ENCODE measurements at regions not wholly inside any gene's neighbourhood (a gene's known extent, or its start where the extent isn't known, plus 50 kb on each side); places are given as distances from the start of the nearest gene placed in this dataset.

DNA sequence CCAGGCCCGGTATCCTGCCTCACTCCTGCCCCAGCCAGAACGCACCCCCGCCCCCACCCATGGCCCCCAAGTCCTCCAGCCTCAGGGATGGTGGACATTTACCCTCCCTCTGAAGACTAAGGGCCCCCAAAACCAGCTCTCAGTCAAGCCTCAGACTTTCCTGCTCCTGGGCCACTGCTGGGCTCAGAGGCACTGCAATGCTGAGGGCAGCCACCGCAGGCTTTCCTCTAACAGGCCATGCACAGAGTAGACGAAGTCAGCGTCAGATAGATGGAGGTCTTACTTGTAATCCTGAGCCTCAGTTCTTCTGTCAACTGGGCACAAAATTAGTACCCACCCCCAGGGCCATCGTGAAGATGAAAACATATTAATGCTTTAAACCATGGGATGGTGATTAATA lies 92.6 kb downstream of the TTC32 start:
- Histone ChIP-seq H3K4me3 (ENCODE audit: low read length) (no peak overlapping the region), H3K79me2 (ENCODE audit: low read length) (no peaks in the 10 kb centered on the region), H3K36me3 (replicated peaks; ENCODE audit: insufficient read depth, low read length) (no peaks in the 10 kb centered on the region), H3K9me2 (replicated peaks; ENCODE audit: insufficient read depth, low read length) (no peaks in the 10 kb centered on the region), H3K27ac (ENCODE audit: low read length) (no peak overlapping the region), H3K9ac (ENCODE audit: low read length) (no peak overlapping the region), H3K9me3 (replicated peaks; ENCODE audit: insufficient read depth, low read length) (no peaks in the 10 kb centered on the region), H4K20me1 (ENCODE audit: insufficient read depth, low read length) (no peaks in the 10 kb centered on the region), H2AFZ (ENCODE audit: low read length) (no peak overlapping the region), H3K4me1 (ENCODE audit: low read length) (no peaks in the 10 kb centered on the region), H3K27me3 (replicated peaks; ENCODE audit: insufficient read depth, low read length) (no peaks in the 10 kb centered on the region), H3K4me2 (ENCODE audit: low read depth, low read length) (no peak overlapping the region), H3F3A (ENCODE audit: insufficient read depth, low read length) (no peaks in the 10 kb centered on the region)
- DNase-seq = no peak
- TF ChIP-seq EZH2 (optimal IDR thresholded peaks at IDR 0.05; ENCODE audit: low read depth, low read length) (no peak), EZH2phosphoT487 (IDR thresholded peaks at IDR 0.05; ENCODE audit: low read length) (no peak)
- TF ChIP-seq, protein P1, sequence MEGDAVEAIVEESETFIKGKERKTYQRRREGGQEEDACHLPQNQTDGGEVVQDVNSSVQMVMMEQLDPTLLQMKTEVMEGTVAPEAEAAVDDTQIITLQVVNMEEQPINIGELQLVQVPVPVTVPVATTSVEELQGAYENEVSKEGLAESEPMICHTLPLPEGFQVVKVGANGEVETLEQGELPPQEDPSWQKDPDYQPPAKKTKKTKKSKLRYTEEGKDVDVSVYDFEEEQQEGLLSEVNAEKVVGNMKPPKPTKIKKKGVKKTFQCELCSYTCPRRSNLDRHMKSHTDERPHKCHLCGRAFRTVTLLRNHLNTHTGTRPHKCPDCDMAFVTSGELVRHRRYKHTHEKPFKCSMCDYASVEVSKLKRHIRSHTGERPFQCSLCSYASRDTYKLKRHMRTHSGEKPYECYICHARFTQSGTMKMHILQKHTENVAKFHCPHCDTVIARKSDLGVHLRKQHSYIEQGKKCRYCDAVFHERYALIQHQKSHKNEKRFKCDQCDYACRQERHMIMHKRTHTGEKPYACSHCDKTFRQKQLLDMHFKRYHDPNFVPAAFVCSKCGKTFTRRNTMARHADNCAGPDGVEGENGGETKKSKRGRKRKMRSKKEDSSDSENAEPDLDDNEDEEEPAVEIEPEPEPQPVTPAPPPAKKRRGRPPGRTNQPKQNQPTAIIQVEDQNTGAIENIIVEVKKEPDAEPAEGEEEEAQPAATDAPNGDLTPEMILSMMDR (IDR thresholded peaks at IDR 0.05; ENCODE audit: low read length) = no peak

DNA sequence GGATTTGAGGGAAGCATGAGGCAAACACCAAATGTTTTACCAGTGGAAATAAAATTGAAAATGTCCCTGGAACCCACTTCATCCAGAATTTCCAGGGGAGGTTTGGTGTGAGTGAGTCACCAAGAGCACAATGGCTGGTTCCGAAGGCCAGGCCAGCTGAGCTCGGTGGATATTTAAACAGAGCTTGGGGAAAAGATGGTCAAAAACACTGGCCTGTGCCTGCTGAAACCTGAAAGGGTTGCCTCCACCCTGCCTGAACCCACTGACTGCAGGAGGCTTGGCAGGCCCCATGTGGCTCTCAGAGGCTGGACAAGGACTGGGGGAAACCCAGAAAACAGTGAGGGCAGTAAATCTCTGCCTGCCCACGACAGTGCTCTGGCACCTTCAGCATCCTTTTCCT lies 93.9 kb downstream of the TTC32 start:
- Histone ChIP-seq H3K9ac (ENCODE audit: low read length) (no peak overlapping the region), H3F3A (ENCODE audit: insufficient read depth, low read length) (no peaks in the 10 kb centered on the region), H3K4me2 (ENCODE audit: low read depth, low read length) (no peak overlapping the region), H3K4me3 (ENCODE audit: low read length) (no peak overlapping the region), H3K36me3 (replicated peaks; ENCODE audit: insufficient read depth, low read length) (no peaks in the 10 kb centered on the region), H4K20me1 (ENCODE audit: insufficient read depth, low read length) (no peaks in the 10 kb centered on the region), H3K27me3 (replicated peaks; ENCODE audit: insufficient read depth, low read length) (no peaks in the 10 kb centered on the region), H3K4me1 (ENCODE audit: low read length) (no peaks in the 10 kb centered on the region), H2AFZ (ENCODE audit: low read length) (no peak overlapping the region), H3K27ac (ENCODE audit: low read length) (no peak overlapping the region), H3K9me3 (replicated peaks; ENCODE audit: insufficient read depth, low read length) (no peaks in the 10 kb centered on the region), H3K9me2 (replicated peaks; ENCODE audit: insufficient read depth, low read length) (no peaks in the 10 kb centered on the region), H3K79me2 (ENCODE audit: low read length) (no peaks in the 10 kb centered on the region)
- DNase-seq = no peak
- no peak for TF ChIP-seq EZH2phosphoT487 (IDR thresholded peaks at IDR 0.05; ENCODE audit: low read length)
- no peak for TF ChIP-seq EZH2 (optimal IDR thresholded peaks at IDR 0.05; ENCODE audit: low read depth, low read length)
- TF ChIP-seq, protein P1 (IDR thresholded peaks at IDR 0.05; ENCODE audit: low read length) = no peak

DNA sequence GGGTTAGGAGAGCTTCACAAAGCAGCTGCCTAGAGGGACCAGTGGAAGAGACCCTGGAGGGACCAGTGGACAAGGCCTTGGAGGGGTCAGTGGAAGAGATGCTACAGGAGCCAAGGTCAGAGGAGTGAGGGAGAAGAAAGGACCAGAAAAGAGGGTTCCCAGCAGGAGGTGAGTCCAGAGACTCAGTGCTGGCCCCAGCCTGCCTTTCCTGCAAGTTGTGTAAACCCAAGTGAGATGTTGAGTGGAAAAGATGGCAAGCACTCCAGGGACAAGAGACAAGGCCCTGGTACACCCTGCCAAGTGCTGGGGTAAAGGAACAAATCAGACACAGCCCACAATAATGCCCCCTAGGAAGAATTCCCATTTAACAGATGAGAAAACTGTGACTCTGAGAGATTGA lies 94.4 kb downstream of the TTC32 start:
- no peaks in the 10 kb centered on the region for H4K20me1 ChIP-seq (ENCODE audit: insufficient read depth, low read length)
- H3K27ac ChIP-seq (ENCODE audit: low read length) = no peak overlapping the region
- no peak overlapping the region for H3K9ac ChIP-seq (ENCODE audit: low read length)
- H3K9me3 ChIP-seq (replicated peaks; ENCODE audit: insufficient read depth, low read length) = no peaks in the 10 kb centered on the region
- no peaks in the 10 kb centered on the region for H3K9me2 ChIP-seq (replicated peaks; ENCODE audit: insufficient read depth, low read length)
- H3F3A ChIP-seq (ENCODE audit: insufficient read depth, low read length) = no peaks in the 10 kb centered on the region
- no peak for TF ChIP-seq EZH2 (optimal IDR thresholded peaks at IDR 0.05; ENCODE audit: low read depth, low read length)
- TF ChIP-seq, protein P1 (IDR thresholded peaks at IDR 0.05; ENCODE audit: low read length) = no peak
- no peak for TF ChIP-seq EZH2phosphoT487 (IDR thresholded peaks at IDR 0.05; ENCODE audit: low read length)
- no peaks in the 10 kb centered on the region for H3K79me2 ChIP-seq (ENCODE audit: low read length)
- H2AFZ ChIP-seq (ENCODE audit: low read length) = no peak overlapping the region
- no peaks in the 10 kb centered on the region for H3K4me1 ChIP-seq (ENCODE audit: low read length)
- H3K36me3 ChIP-seq (replicated peaks; ENCODE audit: insufficient read depth, low read length) = no peaks in the 10 kb centered on the region
- no peak overlapping the region for H3K4me3 ChIP-seq (ENCODE audit: low read length)
- DNase-seq = no peak
- H3K4me2 ChIP-seq (ENCODE audit: low read depth, low read length) = no peak overlapping the region
- no peaks in the 10 kb centered on the region for H3K27me3 ChIP-seq (replicated peaks; ENCODE audit: insufficient read depth, low read length)

Data from MM.1S (cell line).